PC-3 (cell line): ENCODE measurements at regions not wholly inside any gene's neighbourhood (a gene's known extent, or its start where the extent isn't known, plus 50 kb on each side); places are given as distances from the start of the nearest gene placed in this dataset.

Source experiments
- ATAC-seq: fragments of 200-7000 bp; cut with Tn5 transposase; 2 replicates; pipeline ENCODE4 v1.9.1; 2020; ENCODE audit warnings: mild to moderate bottlenecking, moderate library complexity
- BruUV-seq: library from RNA; stranded (reverse); fragments of 400-500 nt; replicated peaks from 2 replicates; lab custom pipeline; 2021; lab: Mats Ljungman, UMichigan
- CTCF ChIA-PET: fragments of 300-600 bp; sonication (Branson Sonifier 250); formaldehyde crosslinking; loops from one replicate; lab custom pipeline; 2022; ENCODE audit warnings: antibody characterized with exemption; lab: Charles Lee
- POLR2A ChIA-PET: fragments of 300-600 bp; sonication (Branson Sonifier 250); formaldehyde crosslinking; loops from one replicate; lab custom pipeline; 2022; ENCODE audit warnings: antibody characterized with exemption; ENCODE audit not compliant: unreplicated experiment; lab: Charles Lee
- DNase-seq: peaks from one replicate; pipeline ENCODE4 v3.0.0-alpha.2; 2015
- H2AFZ ChIP-seq: fragments of 300-600 bp; sonication (generic); 2 replicates; pipeline ENCODE4 v1.6.0; 2016; ENCODE audit warnings: antibody characterized with exemption, low read length
- H3F3A ChIP-seq: fragments of 300-600 bp; sonication (generic); one replicate; pipeline ENCODE4 v1.6.0; 2017; ENCODE audit warnings: antibody characterized with exemption, low read length, control low read depth, mild to moderate bottlenecking; ENCODE audit not compliant: unreplicated experiment
- H3K27ac ChIP-seq: fragments of 300-600 bp; sonication (generic); 2 replicates; pipeline ENCODE4 v1.5.1; 2016; ENCODE audit warnings: mild to moderate bottlenecking, low read length
- H3K27me3 ChIP-seq: fragments of 300-600 bp; sonication (generic); 2 replicates; pipeline ENCODE4 v1.6.1; 2016; ENCODE audit warnings: low read length, mixed read lengths
- H3K36me3 ChIP-seq: fragments of 300-600 bp; sonication (generic); 2 replicates; pipeline ENCODE4 v1.6.1; 2016; ENCODE audit warnings: low read depth, mixed run types, low read length, mixed read lengths
- H3K4me1 ChIP-seq: fragments of 300-600 bp; sonication (generic); 2 replicates; pipeline ENCODE4 v1.5.1; 2016; ENCODE audit warnings: low read length; ENCODE audit not compliant: insufficient read depth
- H3K4me2 ChIP-seq: fragments of 300-600 bp; sonication (generic); 2 replicates; pipeline ENCODE4 v1.6.0; 2016; ENCODE audit warnings: low read length
- H3K4me3 ChIP-seq: fragments of 300-600 bp; sonication (generic); 2 replicates; pipeline ENCODE4 v1.5.1; 2016; ENCODE audit warnings: mild to moderate bottlenecking, low read length, mixed read lengths
- H3K79me2 ChIP-seq: fragments of 300-600 bp; sonication (generic); 2 replicates; pipeline ENCODE4 v1.6.1; 2017; ENCODE audit warnings: low read length, mixed read lengths
- H3K9ac ChIP-seq: fragments of 300-600 bp; sonication (generic); 2 replicates; pipeline ENCODE4 v1.6.0; 2016; ENCODE audit warnings: mild to moderate bottlenecking, low read length
- H3K9me2 ChIP-seq: fragments of 300-600 bp; sonication (generic); replicated peaks from 2 replicates; pipeline ENCODE4 v1.6.1; 2016; ENCODE audit warnings: mixed run types, low read length, mixed read lengths
- H3K9me3 ChIP-seq: fragments of 300-600 bp; sonication (generic); 2 replicates; pipeline ENCODE4 v1.6.1; 2016; ENCODE audit warnings: low read length, mixed read lengths
- H4K20me1 ChIP-seq: fragments of 300-600 bp; sonication (generic); 2 replicates; pipeline ENCODE4 v1.6.1; 2016; ENCODE audit warnings: low read length, mixed read lengths
- CTCF ChIP-seq: fragments of 300-600 bp; sonication (generic); conservative IDR thresholded peaks from 2 replicates; pipeline ENCODE4 v1.5.1; 2017; ENCODE audit warnings: antibody characterized with exemption, low read depth, mild to moderate bottlenecking, low read length
- EZH2 ChIP-seq: fragments of 300-600 bp; sonication (generic); IDR thresholded peaks from one replicate; pipeline ENCODE4 v1.6.1; 2017; ENCODE audit warnings: antibody characterized with exemption, mild to moderate bottlenecking, low read length; ENCODE audit not compliant: unreplicated experiment
- EZH2phosphoT487 ChIP-seq: fragments of 300-600 bp; sonication (generic); IDR thresholded peaks from 2 replicates; pipeline ENCODE4 v1.6.1; 2018; ENCODE audit warnings: mild to moderate bottlenecking, antibody characterized with exemption, low read length, borderline replicate concordance
- intact Hi-C: fragments of 100-400 bp; cut with micrococcal nuclease; formaldehyde crosslinking; loops from 2 replicates; pipeline ENCODE4 v1.9.0; 2023

GRCh38 chr4:127521463-127521862 lies 111.3 kb upstream of the INTU start:
- no peak overlapping the region for H3K4me2 ChIP-seq
- no peaks in the 10 kb centered on the region for H3K9me3 ChIP-seq
- BruUV-seq, result no TSS peak
- intact Hi-C loops, result no loop called here
- no peak overlapping the region for H3K9ac ChIP-seq
- H3K9me2 ChIP-seq, result no peaks in the 10 kb centered on the region
- no peak overlapping the region for H3K27ac ChIP-seq
- H2AFZ ChIP-seq, result no peak overlapping the region
- H4K20me1 ChIP-seq, result no peaks in the 10 kb centered on the region
- ATAC-seq (no peak), DNase-seq (no peak)
- H3K79me2 ChIP-seq, result no peaks in the 10 kb centered on the region
- H3K4me3 ChIP-seq, result no peak overlapping the region
- TF ChIP-seq EZH2phosphoT487 (no peak), EZH2 (no peak), CTCF (no peak)
- no peaks in the 10 kb centered on the region for H3K4me1 ChIP-seq
- POLR2A ChIA-PET, result no interaction called here
- H3F3A ChIP-seq, result no peaks in the 10 kb centered on the region
- H3K27me3 ChIP-seq, result no peaks in the 10 kb centered on the region
- H3K36me3 ChIP-seq, result no peaks in the 10 kb centered on the region
- CTCF ChIA-PET, result no interaction called here

- no TSS peak for BruUV-seq
- H3K9ac ChIP-seq, result no peak overlapping the region
- H3K4me1 ChIP-seq, result no peaks in the 10 kb centered on the region
- no peak overlapping the region for H3K4me2 ChIP-seq
- POLR2A ChIA-PET, result no interaction called here
- TF ChIP-seq EZH2 (no peak), CTCF (no peak), EZH2phosphoT487 (no peak)
- H3K79me2 ChIP-seq, result no peaks in the 10 kb centered on the region
- H3K27ac ChIP-seq, result no peak overlapping the region
- H3K9me3 ChIP-seq, result no peaks in the 10 kb centered on the region
- no peaks in the 10 kb centered on the region for H3K9me2 ChIP-seq
- intact Hi-C loops, result no loop called here
- H3F3A ChIP-seq, result no peaks in the 10 kb centered on the region
- no peak for DNase-seq
- H3K4me3 ChIP-seq, result no peak overlapping the region
- no peaks in the 10 kb centered on the region for H3K36me3 ChIP-seq
- H2AFZ ChIP-seq, result no peak overlapping the region
- CTCF ChIA-PET, result no interaction called here
- H4K20me1 ChIP-seq, result no peaks in the 10 kb centered on the region
- H3K27me3 ChIP-seq, result no peaks in the 10 kb centered on the region
- ATAC-seq, result no peak
These were observed 109.4 kb upstream of the INTU start for GRCh38 chr4:127523369-127523768.

- H4K20me1 ChIP-seq, result no peaks in the 10 kb centered on the region
- POLR2A ChIA-PET, result no interaction called here
- CTCF ChIA-PET, result no interaction called here
- no peaks in the 10 kb centered on the region for H3K9me3 ChIP-seq
- no peaks in the 10 kb centered on the region for H3K36me3 ChIP-seq
- DNase-seq, result no peak
- TF ChIP-seq EZH2phosphoT487 (no peak), EZH2 (no peak), CTCF (no peak)
- no TSS peak for BruUV-seq
- no peaks in the 10 kb centered on the region for H3K4me1 ChIP-seq
- no peak for ATAC-seq
- H3K9me2 ChIP-seq, result no peaks in the 10 kb centered on the region
- H3K79me2 ChIP-seq, result no peaks in the 10 kb centered on the region
- no peak overlapping the region for H3K27ac ChIP-seq
- H3K9ac ChIP-seq, result no peak overlapping the region
- H3K4me2 ChIP-seq, result no peak overlapping the region
- intact Hi-C loops, result no loop called here
- H3F3A ChIP-seq, result no peaks in the 10 kb centered on the region
- H3K27me3 ChIP-seq, result no peaks in the 10 kb centered on the region
- H3K4me3 ChIP-seq, result no peak overlapping the region
- H2AFZ ChIP-seq, result no peak overlapping the region
These were observed 107.1 kb upstream of the INTU start for GRCh38 chr4:127525608-127526007.
